ENCODE measurements at regions not wholly inside any gene's neighbourhood (a gene's known extent, or its start where the extent isn't known, plus 50 kb on each side); places are given as distances from the start of the nearest gene placed in this dataset.

DNA sequence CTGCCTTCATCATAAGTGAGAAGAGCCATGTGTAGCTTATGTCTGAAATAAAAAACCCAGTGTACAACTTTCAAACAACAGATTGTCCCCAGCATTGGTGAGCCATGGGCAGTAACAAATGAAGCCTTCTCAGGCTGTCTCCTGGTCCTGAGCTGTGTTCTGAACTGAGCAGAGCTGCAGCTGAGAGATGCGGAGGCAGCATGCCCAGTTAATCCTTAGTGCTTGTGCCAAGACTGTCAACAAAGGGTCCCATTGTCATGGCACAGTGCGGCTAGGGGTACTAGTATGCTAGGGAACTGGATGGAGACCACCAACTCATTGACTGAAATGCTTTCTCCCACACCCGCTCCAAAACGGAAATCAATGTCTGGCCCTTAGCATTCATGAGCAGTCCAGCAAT lies 154.3 kb downstream of the RMST start:
- Histone ChIP-seq H3K36me3 (ENCODE audit: control insufficient read depth, insufficient read depth, low read length) (no peaks in the 10 kb centered on the region), H3K9me3 (ENCODE audit: control insufficient read depth, insufficient read depth, low read length) (no peaks in the 10 kb centered on the region), H3K4me3 (ENCODE audit: low read depth, low read length) (no peak overlapping the region), H3K27me3 (ENCODE audit: control insufficient read depth, insufficient read depth, low read length) (no peaks in the 10 kb centered on the region), H3K27ac (ENCODE audit: low read depth, low read length) (no peak overlapping the region), H3K4me1 (ENCODE audit: control insufficient read depth, insufficient read depth, low read length) (no peaks in the 10 kb centered on the region), H3K9ac (ENCODE audit: low read depth, low read length) (no peak overlapping the region)

DNA sequence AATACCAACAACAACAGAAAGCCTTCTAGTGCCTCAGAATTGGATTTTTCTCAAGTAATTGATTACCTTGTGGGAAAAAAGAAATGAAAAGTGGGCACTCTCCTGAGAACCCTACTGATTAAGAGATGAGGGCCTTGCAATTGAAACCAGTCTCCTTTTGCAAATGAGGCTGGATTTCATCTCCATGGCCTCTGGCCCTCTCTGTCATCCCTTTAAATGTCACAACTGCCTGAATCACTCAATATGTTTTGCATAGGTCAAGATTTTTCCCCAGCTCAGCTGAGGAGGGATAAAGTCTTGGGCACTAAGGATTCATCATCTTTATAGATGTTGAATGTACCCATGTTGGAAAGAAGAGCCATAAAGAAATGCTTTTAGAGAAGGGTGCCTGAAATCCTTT lies 166.4 kb downstream of the RMST start:
- Histone ChIP-seq H3K36me3 (ENCODE audit: control insufficient read depth, insufficient read depth, low read length) (no peaks in the 10 kb centered on the region), H3K27ac (ENCODE audit: low read depth, low read length) (no peak overlapping the region), H3K4me3 (ENCODE audit: low read depth, low read length) (no peak overlapping the region), H3K4me1 (ENCODE audit: control insufficient read depth, insufficient read depth, low read length) (no peaks in the 10 kb centered on the region), H3K9ac (ENCODE audit: low read depth, low read length) (no peak overlapping the region), H3K27me3 (ENCODE audit: control insufficient read depth, insufficient read depth, low read length) (no peaks in the 10 kb centered on the region), H3K9me3 (ENCODE audit: control insufficient read depth, insufficient read depth, low read length) (no peaks in the 10 kb centered on the region)

DNA sequence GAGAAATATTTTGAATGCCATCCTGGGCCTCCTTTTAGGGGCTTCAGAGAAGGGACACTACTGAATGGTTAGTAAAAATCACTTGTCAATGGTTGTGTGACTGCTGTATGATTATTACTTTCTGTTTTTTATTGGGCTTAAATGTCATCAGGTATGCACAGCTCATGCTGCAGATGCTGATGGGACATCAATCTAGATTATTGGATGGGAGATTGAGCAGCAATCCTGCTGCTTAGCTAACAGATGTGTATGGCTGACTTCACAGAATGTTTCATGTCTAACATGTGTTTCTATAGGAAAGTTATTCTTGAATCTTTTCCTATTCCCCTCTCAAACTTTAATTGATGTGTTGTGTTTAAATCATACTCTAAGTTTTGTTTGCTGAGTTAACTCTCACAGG lies 166.8 kb downstream of the RMST start:
- no peaks in the 10 kb centered on the region for H3K9me3 ChIP-seq (ENCODE audit: control insufficient read depth, insufficient read depth, low read length)
- H3K4me1 ChIP-seq (ENCODE audit: control insufficient read depth, insufficient read depth, low read length), result no peaks in the 10 kb centered on the region
- no peak overlapping the region for H3K4me3 ChIP-seq (ENCODE audit: low read depth, low read length)
- H3K9ac ChIP-seq (ENCODE audit: low read depth, low read length), result no peak overlapping the region
- H3K27me3 ChIP-seq (ENCODE audit: control insufficient read depth, insufficient read depth, low read length), result no peaks in the 10 kb centered on the region
- no peak overlapping the region for H3K27ac ChIP-seq (ENCODE audit: low read depth, low read length)
- no peaks in the 10 kb centered on the region for H3K36me3 ChIP-seq (ENCODE audit: control insufficient read depth, insufficient read depth, low read length)

DNA sequence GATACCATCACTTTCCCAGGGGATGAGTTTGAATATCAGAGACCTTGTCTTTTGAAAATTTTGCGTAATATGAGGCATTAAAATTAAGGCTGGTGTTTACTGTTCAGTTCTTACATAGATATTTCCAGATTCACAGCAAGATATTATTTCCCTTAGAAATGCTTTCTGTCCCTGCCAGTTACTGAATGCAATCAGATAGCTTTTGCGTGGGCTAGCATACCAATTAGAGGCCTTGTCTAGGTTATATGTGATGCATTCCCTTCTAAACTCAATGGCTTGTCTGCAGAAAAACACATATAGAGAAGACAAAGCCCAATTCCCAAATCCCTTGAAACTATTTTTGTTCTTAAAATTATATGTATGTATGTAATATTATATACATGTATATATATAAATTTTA lies 167.8 kb downstream of the RMST start:
- no peaks in the 10 kb centered on the region for H3K4me1 ChIP-seq (ENCODE audit: control insufficient read depth, insufficient read depth, low read length)
- H3K36me3 ChIP-seq (ENCODE audit: control insufficient read depth, insufficient read depth, low read length), result no peaks in the 10 kb centered on the region
- H3K4me3 ChIP-seq (ENCODE audit: low read depth, low read length), result no peak overlapping the region
- no peak overlapping the region for H3K27ac ChIP-seq (ENCODE audit: low read depth, low read length)
- no peaks in the 10 kb centered on the region for H3K9me3 ChIP-seq (ENCODE audit: control insufficient read depth, insufficient read depth, low read length)
- no peaks in the 10 kb centered on the region for H3K27me3 ChIP-seq (ENCODE audit: control insufficient read depth, insufficient read depth, low read length)
- H3K9ac ChIP-seq (ENCODE audit: low read depth, low read length), result no peak overlapping the region

DNA sequence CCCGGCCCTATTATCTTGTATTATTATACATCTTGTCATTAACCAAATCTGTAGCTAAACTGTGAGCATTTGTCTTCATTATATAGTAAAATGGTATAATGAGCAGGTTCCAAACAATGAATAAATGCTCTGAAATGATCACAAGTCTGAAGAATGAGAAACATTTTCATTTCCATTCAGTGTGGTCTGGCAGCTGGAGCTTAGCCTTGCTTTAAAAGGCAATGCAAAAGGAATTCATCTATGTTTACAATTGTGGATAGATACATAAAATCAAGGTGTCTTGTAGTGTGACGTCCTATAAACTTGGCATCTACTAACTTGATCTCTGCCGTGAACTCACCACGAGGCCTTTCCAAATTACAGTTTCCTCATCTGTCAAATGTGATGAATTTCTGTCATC lies 168.3 kb downstream of the RMST start:
- H3K36me3 ChIP-seq (ENCODE audit: control insufficient read depth, insufficient read depth, low read length), result no peaks in the 10 kb centered on the region
- no peaks in the 10 kb centered on the region for H3K27me3 ChIP-seq (ENCODE audit: control insufficient read depth, insufficient read depth, low read length)
- H3K9ac ChIP-seq (ENCODE audit: low read depth, low read length), result no peak overlapping the region
- no peak overlapping the region for H3K4me3 ChIP-seq (ENCODE audit: low read depth, low read length)
- no peak overlapping the region for H3K27ac ChIP-seq (ENCODE audit: low read depth, low read length)
- no peaks in the 10 kb centered on the region for H3K4me1 ChIP-seq (ENCODE audit: control insufficient read depth, insufficient read depth, low read length)
- no peaks in the 10 kb centered on the region for H3K9me3 ChIP-seq (ENCODE audit: control insufficient read depth, insufficient read depth, low read length)

DNA sequence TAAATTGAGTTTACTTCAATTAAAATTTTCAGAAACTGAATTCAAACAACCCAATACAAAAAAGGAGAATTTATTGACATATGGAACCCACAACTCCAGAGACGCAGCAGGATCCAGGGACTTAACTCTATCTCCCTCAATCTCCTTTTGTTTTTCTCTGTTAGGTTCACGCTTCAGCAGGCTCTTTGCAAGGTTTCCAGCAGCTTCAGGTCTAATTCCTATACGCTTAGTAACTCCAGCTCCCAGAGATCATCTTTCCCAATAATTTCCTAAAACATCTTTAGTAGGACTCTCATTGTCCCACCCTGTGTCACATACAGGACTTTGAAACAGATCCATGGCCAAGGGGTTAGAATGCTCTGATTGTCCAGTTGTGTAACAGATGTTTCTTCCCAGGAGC lies 175.2 kb downstream of the RMST start:
- Histone ChIP-seq H3K4me1 (ENCODE audit: control insufficient read depth, insufficient read depth, low read length) (peaks cover 23% of the 10 kb centered on the region), H3K9me3 (ENCODE audit: control insufficient read depth, insufficient read depth, low read length) (no peaks in the 10 kb centered on the region), H3K27me3 (ENCODE audit: control insufficient read depth, insufficient read depth, low read length) (no peaks in the 10 kb centered on the region), H3K27ac (ENCODE audit: low read depth, low read length) (peak overlapping the region; percentile 43), H3K36me3 (ENCODE audit: control insufficient read depth, insufficient read depth, low read length) (no peaks in the 10 kb centered on the region), H3K9ac (ENCODE audit: low read depth, low read length) (no peak overlapping the region), H3K4me3 (ENCODE audit: low read depth, low read length) (no peak overlapping the region)

DNA sequence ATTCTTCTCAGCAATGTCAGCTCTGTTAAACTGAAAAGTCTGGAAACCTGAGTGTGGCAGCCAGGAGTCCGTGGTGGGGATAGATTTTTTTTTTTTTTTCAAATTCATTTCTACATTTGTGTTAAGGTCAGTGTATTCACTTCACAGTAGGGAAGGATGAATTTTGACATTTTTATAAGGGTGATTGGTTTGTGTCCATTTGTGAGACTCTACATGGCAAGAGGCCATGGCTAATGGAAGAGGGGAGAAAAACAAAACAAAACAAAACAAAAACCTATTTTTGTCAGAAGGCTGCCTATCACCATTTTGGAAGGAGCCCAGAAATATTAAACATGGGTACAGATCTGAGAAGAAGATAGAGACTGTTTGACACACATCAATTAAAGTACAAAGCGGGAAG lies 176.1 kb downstream of the RMST start:
- Histone ChIP-seq H3K9ac (ENCODE audit: low read depth, low read length) (no peak overlapping the region), H3K9me3 (ENCODE audit: control insufficient read depth, insufficient read depth, low read length) (no peaks in the 10 kb centered on the region), H3K4me3 (ENCODE audit: low read depth, low read length) (no peak overlapping the region), H3K36me3 (ENCODE audit: control insufficient read depth, insufficient read depth, low read length) (no peaks in the 10 kb centered on the region), H3K27me3 (ENCODE audit: control insufficient read depth, insufficient read depth, low read length) (no peaks in the 10 kb centered on the region), H3K4me1 (ENCODE audit: control insufficient read depth, insufficient read depth, low read length) (peaks cover 23% of the 10 kb centered on the region), H3K27ac (ENCODE audit: low read depth, low read length) (no peak overlapping the region)

DNA sequence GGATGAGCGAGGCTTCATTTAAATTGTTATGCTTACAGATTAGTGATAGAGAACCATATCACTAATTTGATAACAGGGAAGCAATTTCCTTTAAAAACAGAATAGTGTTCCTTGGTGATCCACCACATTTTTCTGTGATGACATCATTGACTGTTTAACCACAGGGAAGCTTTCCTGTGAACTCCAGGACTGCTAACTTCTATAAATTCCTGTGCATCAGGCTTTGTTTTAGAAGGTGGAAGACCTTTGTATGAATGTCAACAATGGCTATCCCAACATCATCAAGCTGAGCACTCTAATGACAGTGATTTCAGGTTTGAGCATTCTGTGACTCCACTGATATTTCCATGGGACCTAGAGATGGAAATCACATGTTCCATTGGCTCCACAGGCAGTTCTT lies 177.1 kb downstream of the RMST start:
- H3K9me3 ChIP-seq (ENCODE audit: control insufficient read depth, insufficient read depth, low read length), result no peaks in the 10 kb centered on the region
- no peaks in the 10 kb centered on the region for H3K36me3 ChIP-seq (ENCODE audit: control insufficient read depth, insufficient read depth, low read length)
- no peaks in the 10 kb centered on the region for H3K27me3 ChIP-seq (ENCODE audit: control insufficient read depth, insufficient read depth, low read length)

DNA sequence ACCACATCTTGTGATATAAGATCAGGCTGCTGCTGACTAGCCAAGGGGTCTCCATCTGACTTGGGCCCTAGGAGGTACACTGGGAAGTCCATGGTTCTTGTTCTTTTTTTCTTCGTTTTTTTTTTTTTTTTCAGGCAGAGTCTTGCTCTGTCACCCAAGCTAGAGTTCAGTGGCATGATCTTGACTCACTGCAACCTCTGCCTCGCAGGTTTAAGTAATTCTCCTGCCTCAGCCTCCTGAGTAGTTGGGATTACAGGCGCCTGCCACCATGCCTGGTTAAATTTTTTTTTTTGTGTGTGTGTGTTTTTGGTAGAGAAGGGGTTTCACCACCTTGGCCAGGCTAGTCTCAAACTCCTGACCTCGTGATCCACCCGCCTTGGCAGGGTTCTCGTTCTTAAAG lies 178.2 kb downstream of the RMST start:
- Histone ChIP-seq H3K27ac (ENCODE audit: low read depth, low read length) (no peak overlapping the region), H3K4me1 (ENCODE audit: control insufficient read depth, insufficient read depth, low read length) (peaks cover 23% of the 10 kb centered on the region), H3K27me3 (ENCODE audit: control insufficient read depth, insufficient read depth, low read length) (no peaks in the 10 kb centered on the region), H3K4me3 (ENCODE audit: low read depth, low read length) (no peak overlapping the region), H3K9ac (ENCODE audit: low read depth, low read length) (no peak overlapping the region), H3K9me3 (ENCODE audit: control insufficient read depth, insufficient read depth, low read length) (no peaks in the 10 kb centered on the region), H3K36me3 (ENCODE audit: control insufficient read depth, insufficient read depth, low read length) (no peaks in the 10 kb centered on the region)

More for the DNA sequence above, 177.1 kb downstream of the RMST start:
- Histone ChIP-seq H3K27ac (ENCODE audit: low read depth, low read length) (peak overlapping the region; percentile 11), H3K4me3 (ENCODE audit: low read depth, low read length) (no peak overlapping the region), H3K4me1 (ENCODE audit: control insufficient read depth, insufficient read depth, low read length) (peaks cover 23% of the 10 kb centered on the region), H3K9ac (ENCODE audit: low read depth, low read length) (no peak overlapping the region)

DNA sequence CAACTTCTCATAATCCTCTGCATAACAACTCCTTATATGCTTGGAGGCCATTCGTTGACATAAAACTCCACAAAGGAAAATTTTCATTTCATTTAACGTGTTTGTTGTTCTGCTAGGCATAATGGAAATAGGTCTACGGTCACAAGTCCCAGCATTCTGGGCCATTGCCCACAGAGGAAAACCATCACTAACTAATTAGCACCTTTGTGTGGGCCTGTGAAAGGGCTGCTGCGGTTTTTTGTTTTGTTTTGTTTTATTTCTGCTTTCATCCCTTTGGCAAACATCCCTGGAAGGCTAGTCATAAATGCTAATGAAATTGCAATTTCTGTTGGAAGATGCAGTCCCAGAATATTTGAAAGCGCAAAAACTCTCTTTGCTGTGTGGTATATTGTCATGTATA lies 180.3 kb downstream of the RMST start:
- Histone ChIP-seq H3K9me3 (ENCODE audit: control insufficient read depth, insufficient read depth, low read length) (no peaks in the 10 kb centered on the region), H3K27me3 (ENCODE audit: control insufficient read depth, insufficient read depth, low read length) (no peaks in the 10 kb centered on the region), H3K36me3 (ENCODE audit: control insufficient read depth, insufficient read depth, low read length) (no peaks in the 10 kb centered on the region), H3K9ac (ENCODE audit: low read depth, low read length) (no peak overlapping the region), H3K4me1 (ENCODE audit: control insufficient read depth, insufficient read depth, low read length) (peaks cover 9% of the 10 kb centered on the region; the same call in 1 of the 2 replicates), H3K27ac (ENCODE audit: low read depth, low read length) (no peak overlapping the region), H3K4me3 (ENCODE audit: low read depth, low read length) (no peak overlapping the region)

DNA sequence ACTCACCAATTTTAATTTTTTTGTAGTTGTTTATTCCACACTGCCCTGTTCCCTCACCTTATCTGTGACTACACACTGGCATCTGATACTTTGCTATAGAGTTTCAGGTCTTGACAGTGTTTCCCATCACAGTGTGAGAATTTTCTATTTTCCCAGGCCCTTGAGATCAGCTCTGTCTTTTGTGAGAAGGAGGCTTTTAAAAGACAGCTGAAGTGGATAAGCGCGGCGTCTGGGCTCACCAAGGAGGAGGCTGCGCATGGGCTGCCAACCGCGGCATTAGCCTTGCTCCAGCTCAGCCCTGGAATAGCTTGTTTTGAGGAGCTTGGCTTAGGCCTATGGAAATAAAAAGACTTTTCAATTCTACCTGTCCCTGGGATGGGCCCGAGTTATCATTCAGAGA lies 181.3 kb downstream of the RMST start:
- Histone ChIP-seq H3K4me1 (ENCODE audit: control insufficient read depth, insufficient read depth, low read length) (peaks cover 9% of the 10 kb centered on the region; the same call in 1 of the 2 replicates), H3K4me3 (ENCODE audit: low read depth, low read length) (no peak overlapping the region), H3K27ac (ENCODE audit: low read depth, low read length) (no peak overlapping the region), H3K27me3 (ENCODE audit: control insufficient read depth, insufficient read depth, low read length) (no peaks in the 10 kb centered on the region), H3K9me3 (ENCODE audit: control insufficient read depth, insufficient read depth, low read length) (peaks cover 3% of the 10 kb centered on the region; the same call in 1 of the 2 replicates), H3K9ac (ENCODE audit: low read depth, low read length) (no peak overlapping the region), H3K36me3 (ENCODE audit: control insufficient read depth, insufficient read depth, low read length) (no peaks in the 10 kb centered on the region)

DNA sequence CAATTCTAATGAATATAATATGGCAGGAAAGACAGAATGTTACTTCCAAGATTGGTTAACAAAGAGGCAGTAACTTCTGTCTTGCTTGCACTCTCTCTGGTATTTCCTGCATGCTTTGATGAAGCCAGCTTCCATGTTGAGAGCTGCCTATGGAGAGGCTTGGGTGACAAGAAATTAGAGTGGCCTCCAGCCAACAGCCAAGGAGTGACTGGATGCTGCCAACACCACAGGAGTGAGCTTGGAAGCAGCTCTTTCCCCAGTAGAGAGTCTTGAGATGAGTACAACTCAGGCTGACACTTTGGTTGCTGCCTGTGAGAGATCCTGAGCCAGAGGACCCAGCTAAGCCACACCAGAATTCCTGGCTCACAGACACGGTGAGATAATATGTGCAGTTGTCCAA lies 183.1 kb downstream of the RMST start:
- Histone ChIP-seq H3K27ac (ENCODE audit: low read depth, low read length) (no peak overlapping the region), H3K27me3 (ENCODE audit: control insufficient read depth, insufficient read depth, low read length) (no peaks in the 10 kb centered on the region), H3K4me1 (ENCODE audit: control insufficient read depth, insufficient read depth, low read length) (no peaks in the 10 kb centered on the region), H3K9ac (ENCODE audit: low read depth, low read length) (no peak overlapping the region), H3K36me3 (ENCODE audit: control insufficient read depth, insufficient read depth, low read length) (no peaks in the 10 kb centered on the region), H3K9me3 (ENCODE audit: control insufficient read depth, insufficient read depth, low read length) (peaks cover 4% of the 10 kb centered on the region; the same call in 1 of the 2 replicates), H3K4me3 (ENCODE audit: low read depth, low read length) (no peak overlapping the region)

All from HUES48 (cell line).